ENCODE measurements at regions not wholly inside any gene's neighbourhood (a gene's known extent, or its start where the extent isn't known, plus 50 kb on each side); places are given as distances from the start of the nearest gene placed in this dataset.

- H4K8ac ChIP-seq (ENCODE audit: low read depth, low read length): no peak overlapping the region
- no CpG with 5 or more reads among the region's 1 CpG for WGBS (ENCODE audit: extremely low coverage, insufficient coverage, low lambda C conversion rate)
- H2BK5ac ChIP-seq (ENCODE audit: low read length): no peak overlapping the region
- no peak overlapping the region for H3K4ac ChIP-seq (ENCODE audit: low read depth, low read length)
- H3K79me2 ChIP-seq (ENCODE audit: control insufficient read depth, insufficient read depth, low read length): no peaks in the 10 kb centered on the region
- H3K36me3 ChIP-seq (ENCODE audit: control insufficient read depth, insufficient read depth, low read length): no peaks in the 10 kb centered on the region
- H3K4me2 ChIP-seq (ENCODE audit: low read length): no peak overlapping the region
- no peak for DNase-seq
- no peaks in the 10 kb centered on the region for H3K79me1 ChIP-seq (ENCODE audit: low read length)
- no peak overlapping the region for H3K23ac ChIP-seq (ENCODE audit: low read length)
- no peaks in the 10 kb centered on the region for H3K27me3 ChIP-seq (ENCODE audit: insufficient read depth, low read length, poor library complexity)
- H2BK15ac ChIP-seq (replicated peaks; ENCODE audit: low read depth): no peak overlapping the region
- H3K4me1 ChIP-seq (ENCODE audit: control insufficient read depth, low read depth, low read length): no peaks in the 10 kb centered on the region
- H2BK120ac ChIP-seq (ENCODE audit: low read depth, low read length): no peak overlapping the region
- H3K27ac ChIP-seq (ENCODE audit: low read depth, low read length): no peak overlapping the region
- no peak overlapping the region for H4K5ac ChIP-seq (ENCODE audit: low read length)
- H3K56ac ChIP-seq (ENCODE audit: low read length): no peak overlapping the region
- H3K4me3 ChIP-seq (ENCODE audit: low read length): no peak overlapping the region
- no peak overlapping the region for H3K9ac ChIP-seq (ENCODE audit: low read length)
- H2AK5ac ChIP-seq (ENCODE audit: low read length): no peak overlapping the region
- H3K18ac ChIP-seq (ENCODE audit: low read length): no peak overlapping the region
Measured at GRCh38 chr3:102255736-102256135, 179.1 kb upstream of the ZPLD1 start.

- Histone ChIP-seq H3K79me2 (ENCODE audit: control insufficient read depth, insufficient read depth, low read length) (no peaks in the 10 kb centered on the region), H3K4me1 (ENCODE audit: control insufficient read depth, low read depth, low read length) (no peaks in the 10 kb centered on the region)
Measured at GRCh38 chr3:102258666-102259227, 176.1 kb upstream of the ZPLD1 start.

GRCh38 chr3:102259663-102260062, 175.2 kb upstream of the ZPLD1 start:
- Histone ChIP-seq H4K5ac (ENCODE audit: low read length) (no peak overlapping the region), H3K4me3 (ENCODE audit: low read length) (no peak overlapping the region), H3K4me2 (ENCODE audit: low read length) (no peak overlapping the region), H3K18ac (ENCODE audit: low read length) (no peak overlapping the region), H3K79me2 (ENCODE audit: control insufficient read depth, insufficient read depth, low read length) (no peaks in the 10 kb centered on the region), H3K4ac (ENCODE audit: low read depth, low read length) (no peak overlapping the region), H3K79me1 (ENCODE audit: low read length) (no peaks in the 10 kb centered on the region), H2BK120ac (ENCODE audit: low read depth, low read length) (no peak overlapping the region), H3K23ac (ENCODE audit: low read length) (no peak overlapping the region), H2BK15ac (replicated peaks; ENCODE audit: low read depth) (no peak overlapping the region), H2BK5ac (ENCODE audit: low read length) (no peak overlapping the region), H3K9ac (ENCODE audit: low read length) (no peak overlapping the region), H3K27me3 (ENCODE audit: insufficient read depth, low read length, poor library complexity) (no peaks in the 10 kb centered on the region), H3K56ac (ENCODE audit: low read length) (no peak overlapping the region), H3K27ac (ENCODE audit: low read depth, low read length) (no peak overlapping the region), H4K8ac (ENCODE audit: low read depth, low read length) (no peak overlapping the region), H3K4me1 (ENCODE audit: control insufficient read depth, low read depth, low read length) (no peaks in the 10 kb centered on the region), H2AK5ac (ENCODE audit: low read length) (no peak overlapping the region), H3K36me3 (ENCODE audit: control insufficient read depth, insufficient read depth, low read length) (no peaks in the 10 kb centered on the region)
- DNase-seq: no peak
- no CpG with 5 or more reads among the region's 2 CpGs for WGBS (ENCODE audit: extremely low coverage, insufficient coverage, low lambda C conversion rate)

More at GRCh38 chr3:102258666-102259227, 176.1 kb upstream of the ZPLD1 start:
- no peak overlapping the region for H4K5ac ChIP-seq (ENCODE audit: low read length)
- no peak overlapping the region for H3K4me2 ChIP-seq (ENCODE audit: low read length)
- H2BK5ac ChIP-seq (ENCODE audit: low read length): no peak overlapping the region
- H3K23ac ChIP-seq (ENCODE audit: low read length): no peak overlapping the region
- no peak overlapping the region for H3K18ac ChIP-seq (ENCODE audit: low read length)
- H3K9ac ChIP-seq (ENCODE audit: low read length): no peak overlapping the region
- DNase-seq: peak; percentile 19
- H2AK5ac ChIP-seq (ENCODE audit: low read length): no peak overlapping the region
- no peak overlapping the region for H3K4ac ChIP-seq (ENCODE audit: low read depth, low read length)
- H2BK120ac ChIP-seq (ENCODE audit: low read depth, low read length): no peak overlapping the region
- H3K4me3 ChIP-seq (ENCODE audit: low read length): no peak overlapping the region
- H2BK15ac ChIP-seq (replicated peaks; ENCODE audit: low read depth): no peak overlapping the region
- no peaks in the 10 kb centered on the region for H3K27me3 ChIP-seq (ENCODE audit: insufficient read depth, low read length, poor library complexity)
- WGBS (ENCODE audit: extremely low coverage, insufficient coverage, low lambda C conversion rate): no CpG with 5 or more reads among the region's 3 CpGs
- H3K36me3 ChIP-seq (ENCODE audit: control insufficient read depth, insufficient read depth, low read length): no peaks in the 10 kb centered on the region
- no peaks in the 10 kb centered on the region for H3K79me1 ChIP-seq (ENCODE audit: low read length)
- no peak overlapping the region for H3K56ac ChIP-seq (ENCODE audit: low read length)
- no peak overlapping the region for H4K8ac ChIP-seq (ENCODE audit: low read depth, low read length)
- no peak overlapping the region for H3K27ac ChIP-seq (ENCODE audit: low read depth, low read length)

GRCh38 chr3:102265720-102266119, 169.1 kb upstream of the ZPLD1 start:
- no peak overlapping the region for H3K18ac ChIP-seq (ENCODE audit: low read length)
- no peak for DNase-seq
- H3K23ac ChIP-seq (ENCODE audit: low read length): no peak overlapping the region
- no peak overlapping the region for H3K27ac ChIP-seq (ENCODE audit: low read depth, low read length)
- H3K79me1 ChIP-seq (ENCODE audit: low read length): no peaks in the 10 kb centered on the region
- H2AK5ac ChIP-seq (ENCODE audit: low read length): no peak overlapping the region
- H3K4me2 ChIP-seq (ENCODE audit: low read length): no peak overlapping the region
- H3K4me1 ChIP-seq (ENCODE audit: control insufficient read depth, low read depth, low read length): no peaks in the 10 kb centered on the region
- H2BK15ac ChIP-seq (replicated peaks; ENCODE audit: low read depth): no peak overlapping the region
- no peaks in the 10 kb centered on the region for H3K36me3 ChIP-seq (ENCODE audit: control insufficient read depth, insufficient read depth, low read length)
- no peak overlapping the region for H3K56ac ChIP-seq (ENCODE audit: low read length)
- no peak overlapping the region for H2BK120ac ChIP-seq (ENCODE audit: low read depth, low read length)
- no peaks in the 10 kb centered on the region for H3K79me2 ChIP-seq (ENCODE audit: control insufficient read depth, insufficient read depth, low read length)
- H3K9ac ChIP-seq (ENCODE audit: low read length): no peak overlapping the region
- no peaks in the 10 kb centered on the region for H3K27me3 ChIP-seq (ENCODE audit: insufficient read depth, low read length, poor library complexity)
- H3K4ac ChIP-seq (ENCODE audit: low read depth, low read length): no peak overlapping the region
- no peak overlapping the region for H4K8ac ChIP-seq (ENCODE audit: low read depth, low read length)
- H3K4me3 ChIP-seq (ENCODE audit: low read length): no peak overlapping the region
- WGBS (ENCODE audit: extremely low coverage, insufficient coverage, low lambda C conversion rate): no CpG with 5 or more reads among the region's 3 CpGs
- no peak overlapping the region for H4K5ac ChIP-seq (ENCODE audit: low read length)
- H2BK5ac ChIP-seq (ENCODE audit: low read length): no peak overlapping the region

GRCh38 chr3:102269406-102269805, 165.4 kb upstream of the ZPLD1 start:
- H4K8ac ChIP-seq (ENCODE audit: low read depth, low read length): no peak overlapping the region
- H3K36me3 ChIP-seq (ENCODE audit: control insufficient read depth, insufficient read depth, low read length): no peaks in the 10 kb centered on the region
- H2BK120ac ChIP-seq (ENCODE audit: low read depth, low read length): no peak overlapping the region
- no peak overlapping the region for H3K4ac ChIP-seq (ENCODE audit: low read depth, low read length)
- H2AK5ac ChIP-seq (ENCODE audit: low read length): no peak overlapping the region
- no peaks in the 10 kb centered on the region for H3K79me2 ChIP-seq (ENCODE audit: control insufficient read depth, insufficient read depth, low read length)
- no peak overlapping the region for H4K5ac ChIP-seq (ENCODE audit: low read length)
- no peak overlapping the region for H2BK15ac ChIP-seq (replicated peaks; ENCODE audit: low read depth)
- H3K9ac ChIP-seq (ENCODE audit: low read length): no peak overlapping the region
- H3K27ac ChIP-seq (ENCODE audit: low read depth, low read length): no peak overlapping the region
- no peak overlapping the region for H2BK5ac ChIP-seq (ENCODE audit: low read length)
- H3K23ac ChIP-seq (ENCODE audit: low read length): no peak overlapping the region
- no peak for DNase-seq
- H3K79me1 ChIP-seq (ENCODE audit: low read length): no peaks in the 10 kb centered on the region
- H3K18ac ChIP-seq (ENCODE audit: low read length): no peak overlapping the region
- no peak overlapping the region for H3K4me3 ChIP-seq (ENCODE audit: low read length)
- H3K4me1 ChIP-seq (ENCODE audit: control insufficient read depth, low read depth, low read length): no peaks in the 10 kb centered on the region
- no peaks in the 10 kb centered on the region for H3K27me3 ChIP-seq (ENCODE audit: insufficient read depth, low read length, poor library complexity)
- no peak overlapping the region for H3K56ac ChIP-seq (ENCODE audit: low read length)
- no peak overlapping the region for H3K4me2 ChIP-seq (ENCODE audit: low read length)

GRCh38 chr3:102290241-102290640, 144.6 kb upstream of the ZPLD1 start:
- DNase-seq: no peak
- H3K9ac ChIP-seq (ENCODE audit: low read length): no peak overlapping the region
- no peak overlapping the region for H3K18ac ChIP-seq (ENCODE audit: low read length)
- H3K4me2 ChIP-seq (ENCODE audit: low read length): no peak overlapping the region
- no peak overlapping the region for H3K27ac ChIP-seq (ENCODE audit: low read depth, low read length)
- H3K56ac ChIP-seq (ENCODE audit: low read length): no peak overlapping the region
- H4K8ac ChIP-seq (ENCODE audit: low read depth, low read length): no peak overlapping the region
- no peaks in the 10 kb centered on the region for H3K79me2 ChIP-seq (ENCODE audit: control insufficient read depth, insufficient read depth, low read length)
- no peak overlapping the region for H3K23ac ChIP-seq (ENCODE audit: low read length)
- H2BK5ac ChIP-seq (ENCODE audit: low read length): no peak overlapping the region
- no peak overlapping the region for H4K5ac ChIP-seq (ENCODE audit: low read length)
- no peak overlapping the region for H2BK120ac ChIP-seq (ENCODE audit: low read depth, low read length)
- no peak overlapping the region for H3K4ac ChIP-seq (ENCODE audit: low read depth, low read length)
- no peaks in the 10 kb centered on the region for H3K36me3 ChIP-seq (ENCODE audit: control insufficient read depth, insufficient read depth, low read length)
- H3K79me1 ChIP-seq (ENCODE audit: low read length): no peaks in the 10 kb centered on the region
- no peaks in the 10 kb centered on the region for H3K4me1 ChIP-seq (ENCODE audit: control insufficient read depth, low read depth, low read length)
- no peak overlapping the region for H2BK15ac ChIP-seq (replicated peaks; ENCODE audit: low read depth)
- H3K4me3 ChIP-seq (ENCODE audit: low read length): no peak overlapping the region
- H3K27me3 ChIP-seq (ENCODE audit: insufficient read depth, low read length, poor library complexity): no peaks in the 10 kb centered on the region
- no peak overlapping the region for H2AK5ac ChIP-seq (ENCODE audit: low read length)
